HepG2 (cell line): ENCODE measurements at regions not wholly inside any gene's neighbourhood (a gene's known extent, or its start where the extent isn't known, plus 50 kb on each side); places are given as distances from the start of the nearest gene placed in this dataset.

Experiments
- ZNF800 ChIP-seq: sonication (generic); formaldehyde crosslinking; IDR thresholded peaks from 2 replicates; pipeline ENCODE4 v1.4.0; 2020; ENCODE audit warnings: missing genetic modification reagents
- TF ChIP-seq, protein P1 (sequence below), 2 experiments: fragments of 450-650 bp in 1 of 2; sonication (generic) in 1 of 2; formaldehyde crosslinking in 1 of 2; IDR thresholded peaks; 2 replicates each; pipeline versions ENCODE4 v1.6.1 to v1.8.0; 2016 to 2022; ENCODE audit warnings: antibody characterized with exemption in 1 of 2, mild to moderate bottlenecking in 1 of 2, missing genetic modification reagents in 1 of 2

DNA sequence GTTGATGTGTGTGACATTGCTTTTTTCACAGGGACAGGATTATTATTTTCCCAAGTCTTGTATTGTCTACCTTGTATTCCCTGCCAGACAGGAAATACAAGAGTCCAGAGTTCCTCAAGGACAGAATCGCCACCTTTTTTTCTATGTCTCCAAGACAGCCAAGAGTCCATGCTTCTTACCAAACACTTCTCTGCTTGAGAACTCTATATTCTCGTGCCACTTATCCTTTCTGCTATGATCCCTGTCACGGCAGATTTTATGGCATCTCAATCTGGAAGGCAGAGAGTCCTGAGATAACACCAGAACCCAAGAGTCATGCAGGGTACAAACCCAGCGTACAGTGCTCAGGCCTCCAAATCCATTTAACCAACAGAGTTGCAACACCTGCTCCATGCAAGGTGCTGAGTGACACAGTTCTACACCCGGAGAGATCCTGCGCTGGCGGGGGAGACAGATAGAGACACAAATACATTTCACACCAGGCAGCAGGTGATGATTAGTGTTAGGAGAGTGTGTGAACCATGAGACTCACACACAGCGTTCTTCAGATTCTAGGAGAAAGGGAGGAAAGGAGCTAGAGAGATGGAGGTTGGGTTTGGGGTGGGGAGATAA lies 107.6 kb downstream of the NAV1 start (continued):
- TF ChIP-seq, protein P1, sequence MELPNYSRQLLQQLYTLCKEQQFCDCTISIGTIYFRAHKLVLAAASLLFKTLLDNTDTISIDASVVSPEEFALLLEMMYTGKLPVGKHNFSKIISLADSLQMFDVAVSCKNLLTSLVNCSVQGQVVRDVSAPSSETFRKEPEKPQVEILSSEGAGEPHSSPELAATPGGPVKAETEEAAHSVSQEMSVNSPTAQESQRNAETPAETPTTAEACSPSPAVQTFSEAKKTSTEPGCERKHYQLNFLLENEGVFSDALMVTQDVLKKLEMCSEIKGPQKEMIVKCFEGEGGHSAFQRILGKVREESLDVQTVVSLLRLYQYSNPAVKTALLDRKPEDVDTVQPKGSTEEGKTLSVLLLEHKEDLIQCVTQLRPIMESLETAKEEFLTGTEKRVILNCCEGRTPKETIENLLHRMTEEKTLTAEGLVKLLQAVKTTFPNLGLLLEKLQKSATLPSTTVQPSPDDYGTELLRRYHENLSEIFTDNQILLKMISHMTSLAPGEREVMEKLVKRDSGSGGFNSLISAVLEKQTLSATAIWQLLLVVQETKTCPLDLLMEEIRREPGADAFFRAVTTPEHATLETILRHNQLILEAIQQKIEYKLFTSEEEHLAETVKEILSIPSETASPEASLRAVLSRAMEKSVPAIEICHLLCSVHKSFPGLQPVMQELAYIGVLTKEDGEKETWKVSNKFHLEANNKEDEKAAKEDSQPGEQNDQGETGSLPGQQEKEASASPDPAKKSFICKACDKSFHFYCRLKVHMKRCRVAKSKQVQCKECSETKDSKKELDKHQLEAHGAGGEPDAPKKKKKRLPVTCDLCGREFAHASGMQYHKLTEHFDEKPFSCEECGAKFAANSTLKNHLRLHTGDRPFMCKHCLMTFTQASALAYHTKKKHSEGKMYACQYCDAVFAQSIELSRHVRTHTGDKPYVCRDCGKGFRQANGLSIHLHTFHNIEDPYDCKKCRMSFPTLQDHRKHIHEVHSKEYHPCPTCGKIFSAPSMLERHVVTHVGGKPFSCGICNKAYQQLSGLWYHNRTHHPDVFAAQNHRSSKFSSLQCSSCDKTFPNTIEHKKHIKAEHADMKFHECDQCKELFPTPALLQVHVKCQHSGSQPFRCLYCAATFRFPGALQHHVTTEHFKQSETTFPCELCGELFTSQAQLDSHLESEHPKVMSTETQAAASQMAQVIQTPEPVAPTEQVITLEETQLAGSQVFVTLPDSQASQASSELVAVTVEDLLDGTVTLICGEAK (IDR thresholded peaks at IDR 0.05): no peak
- TF ChIP-seq, protein P1 (CRISPR knock-in tag; IDR thresholded peaks at IDR 0.05): no peak
- no peak for TF ChIP-seq ZNF800 (CRISPR knock-in tag)
